Caki2 (cell line): ENCODE measurements at regions not wholly inside any gene's neighbourhood (a gene's known extent, or its start where the extent isn't known, plus 50 kb on each side); places are given as distances from the start of the nearest gene placed in this dataset.
A peak's percentile ranks its signal among the peaks of the same experiment; 100 is the strongest.

Experiments
- DNase-seq: peaks from one replicate; pipeline ENCODE4 v3.0.0-alpha.2; 2015; ENCODE audit warnings: low read depth
- in situ Hi-C: cut with HindIII; loops from 2 replicates; pipeline ENCODE4 v1.10.0; 2016; ENCODE audit warnings: low sequenced_read_pairs, low pct_unique_long_range_greater_than_20kb, mixed read lengths

GRCh38 chr10:123301077-123301857, 147.1 kb downstream of the BUB3 start:
- in situ Hi-C loops, result no loop called here
- DNase-seq, result peak; percentile 52

GRCh38 chr10:123303581-123304337, 149.6 kb downstream of the BUB3 start:
- no peak for DNase-seq
- in situ Hi-C loops, result no loop called here

GRCh38 chr10:123305671-123306070, 151.5 kb downstream of the BUB3 start:
- no peak for DNase-seq
- in situ Hi-C loops, result no loop called here

GRCh38 chr10:123306290-123306689, 152.1 kb downstream of the BUB3 start:
- in situ Hi-C loops, result no loop called here
- no peak for DNase-seq

GRCh38 chr10:123309731-123310130, 155.5 kb downstream of the BUB3 start:
- in situ Hi-C loops, result no loop called here
- DNase-seq, result no peak

GRCh38 chr10:123316776-123317175, 162.6 kb downstream of the BUB3 start:
- in situ Hi-C loops, result no loop called here
- DNase-seq, result no peak

- in situ Hi-C loops, result no loop called here
- no peak for DNase-seq
These were observed 164.3 kb downstream of the BUB3 start for GRCh38 chr10:123318516-123318915.

- in situ Hi-C loops, result no loop called here
These were observed 165.9 kb downstream of the BUB3 start for GRCh38 chr10:123320091-123320490.

GRCh38 chr10:123323884-123324283, 169.7 kb downstream of the BUB3 start:
- in situ Hi-C loops, result no loop called here
- no peak for DNase-seq

More at GRCh38 chr10:123320091-123320490, 165.9 kb downstream of the BUB3 start:
- DNase-seq, result no peak

GRCh38 chr10:123325663-123326190, 171.5 kb downstream of the BUB3 start:
- in situ Hi-C loops, result no loop called here
- no peak for DNase-seq

GRCh38 chr10:123326674-123327073, 172.5 kb downstream of the BUB3 start:
- in situ Hi-C loops, result no loop called here
- DNase-seq, result no peak

GRCh38 chr10:123327450-123327849, 173.2 kb downstream of the BUB3 start:
- in situ Hi-C loops, result no loop called here

GRCh38 chr10:123327896-123328295, 173.7 kb downstream of the BUB3 start:
- no peak for DNase-seq
- in situ Hi-C loops, result no loop called here

More at GRCh38 chr10:123327450-123327849, 173.2 kb downstream of the BUB3 start:
- DNase-seq, result no peak

- DNase-seq, result no peak
- in situ Hi-C loops, result no loop called here
These were observed 177.2 kb downstream of the BUB3 start for GRCh38 chr10:123331438-123331837.

GRCh38 chr10:123346581-123346980, 192.4 kb downstream of the BUB3 start:
- in situ Hi-C loops, result no loop called here
- DNase-seq, result no peak

- in situ Hi-C loops, result no loop called here
- DNase-seq, result no peak
These were observed 194.7 kb downstream of the BUB3 start for GRCh38 chr10:123348691-123349572.

GRCh38 chr10:123351715-123352114, 197.5 kb downstream of the BUB3 start:
- in situ Hi-C loops, result no loop called here
- DNase-seq, result no peak

- in situ Hi-C loops, result no loop called here
- no peak for DNase-seq
These were observed 200.3 kb downstream of the BUB3 start for GRCh38 chr10:123354521-123354920.
